HepG2 (cell line): ENCODE measurements at regions not wholly inside any gene's neighbourhood (a gene's known extent, or its start where the extent isn't known, plus 50 kb on each side); places are given as distances from the start of the nearest gene placed in this dataset.

Experiments used
- BHLHE40 ChIP-seq: IDR thresholded peaks from 2 replicates; pipeline ENCODE4 v1.6.1; 2011; ENCODE audit warnings: low read length, improper control_type of control experiment
- BRCA1 ChIP-seq: sonication (generic); formaldehyde crosslinking; IDR thresholded peaks from 2 replicates; pipeline ENCODE4 v1.4.0; 2020; ENCODE audit warnings: missing genetic modification reagents
- CEBPG ChIP-seq: IDR thresholded peaks from 2 replicates; pipeline ENCODE4 v1.6.1; 2016
- FOSL2 ChIP-seq: sonication (generic); formaldehyde crosslinking; IDR thresholded peaks from 2 replicates; pipeline ENCODE4 v1.4.0; 2020; ENCODE audit warnings: missing genetic modification reagents
- FOXJ3 ChIP-seq: sonication (generic); formaldehyde crosslinking; IDR thresholded peaks from 2 replicates; pipeline ENCODE4 v1.4.0; 2020; ENCODE audit warnings: missing genetic modification reagents, mild to moderate bottlenecking, borderline replicate concordance
- HNRNPLL ChIP-seq: fragments of 200-400 bp; formaldehyde crosslinking; IDR thresholded peaks from 2 replicates; pipeline ENCODE4 v1.6.1; 2017; ENCODE audit warnings: mild to moderate bottlenecking, low read depth, low read length; ENCODE audit not compliant: poor library complexity, severe bottlenecking
- HOMEZ ChIP-seq: IDR thresholded peaks from 2 replicates; pipeline ENCODE4 v1.6.1; 2016; ENCODE audit warnings: low read depth
- ISL2 ChIP-seq: sonication (generic); formaldehyde crosslinking; IDR thresholded peaks from 2 replicates; pipeline ENCODE4 v1.5.0; 2020; ENCODE audit warnings: missing genetic modification reagents
- KDM3A ChIP-seq: IDR thresholded peaks from 2 replicates; pipeline ENCODE4 v1.6.1; 2018; ENCODE audit warnings: low read depth, missing compliant biosample characterization
- RARA ChIP-seq: IDR thresholded peaks from 2 replicates; pipeline ENCODE4 v1.6.1; 2016; ENCODE audit warnings: missing genetic modification reagents, missing compliant biosample characterization
- RARG ChIP-seq: sonication (generic); formaldehyde crosslinking; IDR thresholded peaks from 2 replicates; pipeline ENCODE4 v1.4.0; 2020; ENCODE audit warnings: low read depth, mild to moderate bottlenecking, missing genetic modification reagents
- RBFOX2 ChIP-seq: fragments of 200-400 bp; formaldehyde crosslinking; IDR thresholded peaks from 2 replicates; pipeline ENCODE4 v1.6.1; 2017; ENCODE audit warnings: low read depth, mild to moderate bottlenecking, low read length
- RXRB ChIP-seq: IDR thresholded peaks from 2 replicates; pipeline ENCODE4 v1.6.1; 2016; ENCODE audit warnings: borderline replicate concordance, missing genetic modification reagents, missing compliant biosample characterization
- TEAD3 ChIP-seq: optimal IDR thresholded peaks from 2 replicates; pipeline ENCODE3; 2016; ENCODE audit warnings: borderline replicate concordance
- ZBTB33 ChIP-seq: sonication (generic); formaldehyde crosslinking; IDR thresholded peaks from 2 replicates; pipeline ENCODE4 v1.4.0; 2020; ENCODE audit warnings: missing genetic modification reagents
- ZFP36L1 ChIP-seq: sonication (generic); formaldehyde crosslinking; IDR thresholded peaks from 2 replicates; pipeline ENCODE4 v1.8.0; 2022; ENCODE audit warnings: mild to moderate bottlenecking, missing genetic modification reagents, moderate library complexity
- ZNF276 ChIP-seq: sonication (generic); formaldehyde crosslinking; IDR thresholded peaks from 2 replicates; pipeline ENCODE4 v1.4.0; 2020; ENCODE audit warnings: mild to moderate bottlenecking, low read depth, missing genetic modification reagents
- ZNF331 ChIP-seq: sonication (generic); formaldehyde crosslinking; IDR thresholded peaks from 2 replicates; pipeline ENCODE4 v1.4.0; 2020; ENCODE audit warnings: missing genetic modification reagents
- ZNF33A ChIP-seq: sonication (generic); formaldehyde crosslinking; IDR thresholded peaks from 2 replicates; pipeline ENCODE4 v1.5.1; 2020; ENCODE audit warnings: missing genetic modification reagents, mild to moderate bottlenecking, moderate library complexity, borderline replicate concordance
- ZNF580 ChIP-seq: IDR thresholded peaks from 2 replicates; pipeline ENCODE4 v1.6.1; 2016; ENCODE audit warnings: low read depth, borderline replicate concordance
- ZNF644 ChIP-seq: IDR thresholded peaks from 2 replicates; pipeline ENCODE4 v1.6.1; 2016; ENCODE audit warnings: low read depth
- ZNF691 ChIP-seq: sonication (generic); formaldehyde crosslinking; IDR thresholded peaks from 2 replicates; pipeline ENCODE4 v1.4.0; 2020; ENCODE audit warnings: missing genetic modification reagents, low read depth, mild to moderate bottlenecking, borderline replicate concordance
- ZSCAN21 ChIP-seq: sonication (generic); formaldehyde crosslinking; IDR thresholded peaks from 2 replicates; pipeline ENCODE4 v1.8.0; 2022; ENCODE audit warnings: mild to moderate bottlenecking, missing genetic modification reagents, moderate library complexity, borderline replicate concordance

GRCh38 chr6:137705160-137706082 lies 161.6 kb upstream of the TNFAIP3 start (continued):
- TF ChIP-seq HOMEZ (CRISPR knock-in tag) (peak; percentile 54; the same call in 1 of the 2 replicates), RXRB (CRISPR knock-in tag) (peak; percentile 63; the same call in 1 of the 2 replicates), ZFP36L1 (CRISPR knock-in tag) (no peak), ZNF33A (peak; percentile 34; the same call in 1 of the 2 replicates), FOXJ3 (CRISPR knock-in tag) (peak; percentile 31; the same call in 1 of the 2 replicates), HNRNPLL (no peak), BRCA1 (CRISPR knock-in tag) (peak; percentile 84), FOSL2 (0 out of 2 replicates have a peak, but pooled peaks have one; percentile 20), TEAD3 (CRISPR knock-in tag) (peak; percentile 73), CEBPG (CRISPR knock-in tag) (peak; percentile 22; the same call in 1 of the 2 replicates), ZBTB33 (no peak), ZSCAN21 (CRISPR knock-in tag) (no peak), BHLHE40 (peak; percentile 58; the same call in 1 of the 2 replicates), RARA (CRISPR knock-in tag) (0 out of 2 replicates have a peak, but pooled peaks have one; percentile 33), ZNF276 (CRISPR knock-in tag) (0 out of 2 replicates have a peak, but pooled peaks have one; percentile 27), ZNF644 (CRISPR knock-in tag) (no peak), ZNF580 (CRISPR knock-in tag) (peak; percentile 77; the same call in 1 of the 2 replicates), ZNF331 (CRISPR knock-in tag) (peak; percentile 23; the same call in 1 of the 2 replicates), RBFOX2 (no peak), ISL2 (CRISPR knock-in tag) (0 out of 2 replicates have a peak, but pooled peaks have one; percentile 32), KDM3A (CRISPR knock-in tag) (0 out of 2 replicates have a peak, but pooled peaks have one; percentile 21), RARG (CRISPR knock-in tag) (no peak), ZNF691 (CRISPR knock-in tag) (no peak)
